ENCODE measurements at regions not wholly inside any gene's neighbourhood (a gene's known extent, or its start where the extent isn't known, plus 50 kb on each side); places are given as distances from the start of the nearest gene placed in this dataset.
"Not testable (repeated sequence)": the region's sequence is repeated elsewhere in the genome, so short reads cannot be mapped to it uniquely, and the experiment has no call there.

DNA sequence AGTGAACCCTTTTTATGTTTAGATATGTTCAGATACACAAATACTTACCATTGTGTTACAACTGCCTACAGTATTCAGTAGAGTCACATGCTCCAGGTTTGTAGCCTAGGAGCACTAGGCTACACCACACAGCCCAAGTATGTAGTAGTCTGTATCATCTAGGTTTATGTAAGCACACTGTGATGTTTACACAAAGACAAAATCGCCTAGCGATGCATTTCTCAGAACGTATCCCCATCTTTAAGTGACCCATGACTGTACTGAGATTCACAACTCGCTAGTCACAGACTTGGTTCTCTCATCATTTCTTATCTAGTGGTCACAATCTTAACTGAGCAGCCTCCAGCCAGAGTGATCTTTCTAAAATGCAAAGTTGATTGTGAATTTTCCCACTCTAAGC is 119.2 kb downstream of the RASSF10 start:
- DNase-seq (ENCODE audit: low read depth, low spot score) = no peak
- no peak overlapping the region for H3K27ac ChIP-seq

DNA sequence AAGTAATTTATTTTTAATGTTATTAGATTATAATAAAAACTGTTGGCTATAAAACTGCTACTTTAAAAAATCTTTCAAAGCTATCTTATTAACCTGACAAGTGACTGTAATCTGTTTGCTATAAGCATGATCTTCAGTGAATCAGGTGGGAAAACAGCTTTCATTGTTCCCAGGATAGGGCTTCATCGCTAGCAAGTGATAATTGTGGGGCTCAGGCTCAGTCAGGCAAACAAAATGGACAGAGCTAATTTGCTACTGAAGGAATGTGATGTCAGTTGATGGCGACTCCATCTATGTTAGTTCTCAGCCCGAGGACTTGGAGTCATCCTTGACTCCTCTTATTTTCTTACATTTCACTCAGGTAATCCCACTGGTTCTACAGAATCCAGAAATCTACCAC is 125.0 kb downstream of the RASSF10 start:
- no peak overlapping the region for H3K27ac ChIP-seq
- DNase-seq (ENCODE audit: low read depth, low spot score) = no peak

DNA sequence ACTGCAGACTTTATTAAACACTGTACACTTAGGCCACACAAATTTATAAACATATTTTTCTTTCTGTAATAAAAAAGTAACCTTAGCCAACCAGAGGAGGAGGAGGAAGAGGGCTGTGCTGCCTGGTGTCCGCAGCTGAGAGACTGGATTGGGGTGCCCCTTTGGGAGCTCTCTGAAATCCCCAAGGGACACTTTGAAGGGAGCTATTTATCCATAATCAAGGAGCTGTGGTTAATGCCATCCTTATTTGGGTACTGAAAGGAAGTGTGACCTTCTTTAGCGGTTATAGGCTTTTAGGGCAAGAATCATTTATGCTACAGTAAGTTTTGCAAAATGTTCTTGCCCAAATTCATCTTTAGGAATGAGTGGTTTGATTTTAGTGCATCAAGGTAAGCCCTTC is 125.8 kb downstream of the RASSF10 start:
- no peak for DNase-seq (ENCODE audit: low read depth, low spot score)
- no peak overlapping the region for H3K27ac ChIP-seq

GRCh38 chr11:13135385-13136271 is 126.5 kb downstream of the RASSF10 start:
- DNase-seq (ENCODE audit: low read depth, low spot score) = no peak
- no peak overlapping the region for H3K27ac ChIP-seq

DNA sequence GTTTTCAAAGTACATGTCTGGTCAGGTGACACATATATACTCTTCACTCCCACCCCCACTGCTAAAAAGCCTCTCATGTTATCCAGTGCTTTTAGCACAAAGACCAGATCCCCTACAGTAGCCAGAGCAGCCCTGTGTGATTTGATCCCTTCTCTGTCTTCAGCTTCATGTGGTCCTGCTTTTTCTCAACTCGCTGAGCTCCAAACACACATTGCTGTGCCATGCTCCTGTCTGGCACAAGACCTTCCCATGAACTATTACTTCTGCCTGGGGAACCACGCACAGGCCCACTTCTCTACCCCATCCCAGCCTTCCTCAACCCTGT is 127.1 kb downstream of the RASSF10 start:
- DNase-seq (ENCODE audit: low read depth, low spot score) = no peak
- H3K27ac ChIP-seq = no peak overlapping the region

GRCh38 chr11:13137844-13138301 is 128.8 kb downstream of the RASSF10 start:
- H3K27ac ChIP-seq = peak overlapping the region; percentile 29
- no peak for DNase-seq (ENCODE audit: low read depth, low spot score)

GRCh38 chr11:13139085-13139484 is 130.0 kb downstream of the RASSF10 start:
- DNase-seq (ENCODE audit: low read depth, low spot score); H3K27ac ChIP-seq: not testable (repeated sequence)

DNA sequence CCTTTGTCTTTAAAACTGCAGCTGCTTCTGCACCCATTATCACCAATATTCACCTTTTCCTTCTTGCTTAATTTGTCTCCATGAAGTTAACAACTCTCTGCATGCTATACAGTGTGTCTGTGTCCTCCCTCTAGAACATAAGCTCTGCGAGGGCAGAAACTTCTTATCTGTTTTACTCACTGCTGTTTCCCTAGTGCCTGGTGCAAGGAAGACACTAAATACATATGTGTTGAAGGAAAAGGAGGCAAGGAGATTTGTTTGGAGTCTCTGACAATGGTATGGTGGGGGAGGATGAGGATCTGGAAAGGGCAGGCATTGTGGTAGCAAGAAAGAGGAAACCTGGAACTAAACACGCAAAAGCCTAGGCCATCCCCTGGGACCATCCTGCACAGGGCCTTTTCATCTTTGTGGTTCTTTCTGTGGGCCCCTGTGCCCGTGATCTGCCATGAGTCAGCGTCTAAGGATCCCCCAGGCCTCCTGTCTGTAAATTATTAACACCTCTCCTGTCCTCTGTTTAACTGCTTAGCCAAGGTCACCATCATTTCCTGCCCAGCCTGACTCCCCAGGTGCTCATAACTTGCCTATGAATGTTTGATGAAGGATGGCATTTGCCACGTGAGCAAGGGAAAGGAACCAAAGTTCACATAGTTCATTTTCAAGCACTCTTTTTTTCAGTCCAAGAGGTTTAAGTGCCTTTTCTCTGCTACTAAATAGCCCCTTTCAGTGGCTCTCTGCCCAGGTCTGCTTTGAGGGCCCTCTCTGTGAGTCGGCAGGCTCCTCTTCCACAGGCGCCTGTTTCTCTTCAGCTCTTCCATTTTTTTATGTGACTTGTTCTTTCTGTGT is 131.1 kb downstream of the RASSF10 start:
- no peak for DNase-seq (ENCODE audit: low read depth, low spot score)
- H3K27ac ChIP-seq = peak overlapping the region; percentile 57

DNA sequence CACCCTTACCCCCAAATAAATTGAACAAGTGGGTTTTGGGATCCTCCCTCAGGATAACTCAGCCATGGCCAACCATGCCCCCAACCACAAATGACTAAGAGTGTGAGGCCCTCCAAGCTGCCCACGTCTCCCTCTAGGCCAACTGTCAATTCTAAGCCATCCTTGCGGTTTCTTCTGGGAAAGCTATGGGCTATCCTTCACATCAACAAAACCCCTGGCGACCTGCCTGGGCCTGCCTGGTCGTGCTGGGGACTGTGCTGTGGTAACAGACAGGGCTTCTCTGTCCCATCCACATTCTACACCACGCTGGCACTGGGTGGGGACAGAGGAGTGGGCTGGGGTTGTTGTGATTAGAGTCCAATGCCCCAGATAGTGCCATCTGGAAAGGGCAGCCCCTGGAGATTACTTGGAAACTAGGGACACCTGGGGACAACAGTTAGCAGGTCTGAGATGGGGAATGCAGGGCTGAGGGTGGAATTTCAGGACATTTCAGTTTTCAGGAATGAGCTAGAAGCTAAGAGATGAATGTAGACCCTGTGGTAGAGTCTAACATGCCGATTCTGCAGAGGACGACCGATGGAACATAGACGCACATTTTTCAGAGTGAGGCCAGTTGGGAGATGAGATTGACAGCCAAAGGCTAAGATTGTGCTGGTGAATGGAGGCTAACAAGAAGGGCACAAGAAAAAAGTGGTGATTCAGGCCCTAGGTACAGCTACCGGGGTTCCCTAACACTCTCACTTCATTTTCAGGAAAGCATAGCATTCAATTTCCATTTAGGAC is 131.9 kb downstream of the RASSF10 start:
- H3K27ac ChIP-seq = peak overlapping the region; percentile 57
- no peak for DNase-seq (ENCODE audit: low read depth, low spot score)

GRCh38 chr11:13141731-13142709 is 132.9 kb downstream of the RASSF10 start:
- no peak overlapping the region for H3K27ac ChIP-seq
- no peak for DNase-seq (ENCODE audit: low read depth, low spot score)

DNA sequence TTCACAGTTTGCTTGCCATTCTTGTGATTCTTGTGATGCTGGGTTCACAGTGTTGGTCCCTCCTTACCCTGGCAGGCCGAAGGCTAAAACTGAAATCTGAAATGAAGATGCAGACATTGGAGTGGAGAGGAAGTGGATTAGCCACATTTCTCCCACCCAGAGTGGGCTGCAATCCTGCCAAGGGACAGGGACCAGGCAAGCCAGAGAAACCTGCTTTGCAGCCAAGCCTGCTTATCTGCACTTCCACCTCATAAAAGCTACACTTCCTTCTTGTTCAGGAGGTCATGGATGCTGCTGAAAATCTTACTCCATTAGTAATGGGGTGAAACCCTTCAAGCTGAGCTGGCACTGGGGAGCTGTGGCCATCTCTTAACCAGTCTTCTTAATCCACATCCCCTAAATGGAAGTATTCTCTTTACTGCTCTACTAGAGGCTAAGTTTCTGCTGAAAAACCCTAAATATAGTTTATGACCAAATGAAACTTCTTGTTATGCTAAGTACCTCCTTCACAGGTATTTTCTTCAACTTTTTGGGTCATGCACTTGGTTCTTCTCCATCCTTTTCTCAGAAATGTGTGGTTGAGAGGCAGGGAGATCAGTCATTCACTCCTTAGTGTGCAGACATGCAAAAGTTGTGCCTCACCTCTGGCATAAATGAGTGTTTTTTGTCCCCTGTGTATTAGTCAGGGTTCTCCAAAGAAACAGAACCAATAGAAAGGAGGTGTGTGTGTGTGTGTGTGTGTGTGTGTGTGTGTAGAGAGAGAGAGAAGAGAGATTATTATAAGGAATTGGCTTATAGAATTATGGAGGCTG is 133.9 kb upstream of the BMAL1 start:
- DNase-seq (ENCODE audit: low read depth, low spot score) = no peak
- peak overlapping the region; percentile 3 for H3K27ac ChIP-seq

DNA sequence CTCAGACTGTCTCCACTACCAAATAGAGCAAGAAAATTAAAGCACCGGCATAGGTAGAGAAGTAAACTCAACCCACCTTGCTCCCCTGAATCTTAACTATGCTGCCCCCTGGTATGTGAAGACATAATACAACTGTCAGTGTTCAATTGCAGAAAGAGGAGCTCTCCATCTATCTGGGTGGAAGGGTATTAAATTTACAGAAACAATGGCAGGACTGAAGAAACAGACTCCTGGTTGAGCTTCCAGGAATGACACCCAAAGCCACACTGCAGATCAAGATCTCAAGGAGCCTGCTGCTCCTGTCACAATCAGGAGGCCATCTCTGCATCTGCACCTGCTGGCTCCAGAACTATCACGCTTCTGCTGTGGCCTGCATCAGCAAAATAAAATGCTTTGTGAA is 132.1 kb upstream of the BMAL1 start:
- H3K27ac ChIP-seq = no peak overlapping the region
- DNase-seq (ENCODE audit: low read depth, low spot score) = no peak

GRCh38 chr11:13149991-13150390 is 127.6 kb upstream of the BMAL1 start:
- DNase-seq (ENCODE audit: low read depth, low spot score) = no peak
- H3K27ac ChIP-seq = no peak overlapping the region

DNA sequence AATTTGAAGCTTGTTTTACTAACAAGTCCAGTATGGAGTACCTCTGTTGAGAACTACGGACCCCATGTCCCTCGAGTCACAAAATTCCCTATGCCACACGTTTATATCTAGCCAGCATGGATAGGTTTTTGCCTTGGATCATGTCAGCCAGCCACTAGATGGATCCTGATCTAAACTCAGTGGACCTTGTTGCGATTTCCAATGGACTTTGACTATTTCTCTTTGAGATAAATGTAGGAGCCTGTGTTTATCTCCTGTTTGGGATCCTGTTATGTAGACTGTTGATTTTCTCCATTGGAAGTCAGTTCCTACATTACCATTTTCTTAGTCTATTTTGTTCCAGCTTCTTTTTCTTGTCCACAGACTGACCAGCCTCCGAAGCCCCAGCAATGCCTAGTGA is 127.1 kb upstream of the BMAL1 start:
- no peak for DNase-seq (ENCODE audit: low read depth, low spot score)
- H3K27ac ChIP-seq = no peak overlapping the region

- no peak for DNase-seq (ENCODE audit: low read depth, low spot score)
Observed at GRCh38 chr11:13152264-13152663, 125.3 kb upstream of the BMAL1 start.

DNA sequence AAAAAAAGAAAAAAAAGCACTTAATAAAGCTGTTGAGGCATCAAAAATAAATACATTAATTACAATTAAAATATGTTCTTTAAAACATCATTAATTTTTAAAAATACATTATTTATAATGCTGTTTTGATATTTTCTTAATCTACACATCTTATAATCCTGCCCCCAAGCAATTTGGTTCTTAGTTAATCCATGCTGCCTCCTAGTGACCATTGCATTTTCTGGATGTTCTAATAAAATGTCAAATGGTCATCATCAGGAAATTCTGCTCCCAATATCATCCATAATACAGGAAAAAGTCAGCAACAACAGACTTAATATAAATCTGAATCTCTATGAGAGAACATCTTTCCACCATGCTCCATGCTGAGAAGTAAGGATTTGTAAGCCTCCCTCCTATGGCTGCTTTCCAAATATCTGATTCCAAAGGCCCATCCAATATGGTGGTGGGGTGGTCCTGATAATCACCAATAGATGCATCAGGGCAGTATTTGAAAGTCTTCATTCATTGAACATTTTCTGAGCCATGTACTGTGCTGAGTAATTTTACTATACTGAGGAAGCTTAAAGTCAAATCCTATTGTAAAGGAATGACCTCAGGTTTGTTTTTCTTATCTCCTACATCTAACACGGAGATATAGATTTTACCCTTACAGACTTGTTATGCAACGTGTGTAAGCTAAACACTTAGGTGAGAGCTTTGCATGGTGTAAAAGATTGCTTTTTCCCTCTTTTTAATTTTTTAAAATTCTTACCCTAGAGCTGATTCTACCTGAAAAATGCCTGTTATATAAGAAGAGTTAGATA is 124.7 kb upstream of the BMAL1 start:
- no peak for DNase-seq (ENCODE audit: low read depth, low spot score)
- H3K27ac ChIP-seq = no peak overlapping the region

More at GRCh38 chr11:13152264-13152663, 125.3 kb upstream of the BMAL1 start:
- H3K27ac ChIP-seq = no peak overlapping the region

DNA sequence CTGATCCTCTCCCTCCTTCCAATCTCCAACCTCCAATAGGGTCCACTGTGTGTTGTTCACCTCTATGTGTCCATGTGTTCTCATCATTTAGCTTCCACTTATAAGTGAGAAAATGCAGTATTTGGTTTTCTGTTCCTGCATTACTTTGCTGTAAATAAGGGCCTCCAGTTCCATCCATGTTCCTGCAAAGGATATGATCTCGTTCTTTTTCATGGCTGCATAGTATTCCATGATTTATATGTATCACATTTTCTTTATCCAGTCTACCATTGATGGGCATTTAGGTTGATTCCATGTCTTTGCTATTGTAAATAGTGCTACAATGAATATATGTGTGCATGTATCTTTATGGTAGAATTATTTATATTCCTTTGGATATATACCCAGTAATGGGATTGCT is 123.2 kb upstream of the BMAL1 start:
- H3K27ac ChIP-seq; DNase-seq (ENCODE audit: low read depth, low spot score): not testable (repeated sequence)

DNA sequence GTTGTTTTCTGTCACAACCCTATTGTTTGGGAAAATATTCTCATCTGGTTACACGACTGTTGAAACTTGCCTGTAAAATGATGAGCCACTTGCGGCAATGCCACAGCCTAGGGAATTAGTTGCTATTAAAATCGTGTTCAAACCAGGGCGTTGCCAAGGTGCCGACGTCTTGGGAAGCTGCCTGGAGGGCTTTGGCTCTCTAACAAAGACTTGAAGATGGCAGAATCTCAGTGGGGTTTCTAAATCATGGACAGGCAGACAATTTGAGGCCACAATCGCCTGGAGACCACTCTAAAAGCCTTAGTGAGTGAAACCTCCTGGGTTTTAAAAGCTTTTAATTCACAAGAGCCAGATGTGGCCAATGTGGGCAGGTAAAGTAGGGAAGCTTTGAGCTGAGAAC is 117.2 kb upstream of the BMAL1 start:
- peak; percentile 64 for DNase-seq (ENCODE audit: low read depth, low spot score)
- H3K27ac ChIP-seq = peak overlapping the region; percentile 90

Data from epithelial cell of prostate (primary cell).